Nephron (organoid): ENCODE measurements at regions not wholly inside any gene's neighbourhood (a gene's known extent, or its start where the extent isn't known, plus 50 kb on each side); places are given as distances from the start of the nearest gene placed in this dataset.

ENCODE experiments used
- H3K27ac Mint-ChIP-seq, 3 experiments: 2 replicates each; pipeline ENCODE4 v1.8.0; 2020; ENCODE audit warnings: mixed read lengths in 3 of 3, mild to moderate bottlenecking in 2 of 3, moderate library complexity in 1 of 3
- H3K27me3 Mint-ChIP-seq: 2 replicates; pipeline ENCODE4 v1.8.0; 2021; ENCODE audit warnings: low read depth, mild to moderate bottlenecking, moderate library complexity, mixed read lengths
- H3K36me3 Mint-ChIP-seq: 2 replicates; pipeline ENCODE4 v1.8.0; 2020; ENCODE audit warnings: low read depth, mixed read lengths
- H3K4me1 Mint-ChIP-seq: 2 replicates; pipeline ENCODE4 v1.8.0; 2020; ENCODE audit warnings: mixed read lengths
- H3K4me3 Mint-ChIP-seq, 3 experiments: 2 replicates each; pipeline ENCODE4 v1.8.0; 2020; ENCODE audit warnings: mild to moderate bottlenecking in 3 of 3, mixed read lengths in 3 of 3, moderate library complexity in 2 of 3
- H3K9me3 Mint-ChIP-seq: 2 replicates; pipeline ENCODE4 v1.8.0; 2020; ENCODE audit warnings: mixed read lengths
- TF ChIP-seq, protein P1 (sequence below), 3 experiments: fragments of 200-600 bp; sonication (generic); IDR thresholded peaks; one replicate each; pipeline ENCODE4 v1.5.0; 2021; ENCODE audit warnings: antibody characterized with exemption in 3 of 3; ENCODE audit not compliant: unreplicated experiment in 3 of 3

DNA sequence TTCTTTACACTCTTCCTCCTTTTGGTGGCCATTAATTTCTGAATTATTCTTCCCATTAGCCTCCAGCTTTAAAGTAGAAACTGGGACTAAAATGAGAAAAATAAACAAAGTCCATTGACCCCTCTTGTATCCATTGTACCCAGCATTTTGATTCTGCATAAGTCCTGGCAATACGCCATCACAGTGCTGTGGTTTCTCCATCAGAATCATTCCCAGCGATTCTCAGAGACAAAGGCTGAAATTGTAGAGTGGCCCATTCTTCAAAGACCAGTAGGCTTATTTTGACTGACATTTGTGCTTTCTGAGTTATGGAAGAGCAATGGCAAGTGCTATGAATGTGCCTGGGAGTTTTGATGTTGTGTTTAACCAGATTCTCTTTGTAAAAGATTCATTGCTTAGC is 199.3 kb upstream of the GALNT5 start:
- H3K4me1 Mint-ChIP-seq = no peaks in the 10 kb centered on the region
- no peak overlapping the region for H3K4me3 Mint-ChIP-seq
- TF ChIP-seq, protein P1, sequence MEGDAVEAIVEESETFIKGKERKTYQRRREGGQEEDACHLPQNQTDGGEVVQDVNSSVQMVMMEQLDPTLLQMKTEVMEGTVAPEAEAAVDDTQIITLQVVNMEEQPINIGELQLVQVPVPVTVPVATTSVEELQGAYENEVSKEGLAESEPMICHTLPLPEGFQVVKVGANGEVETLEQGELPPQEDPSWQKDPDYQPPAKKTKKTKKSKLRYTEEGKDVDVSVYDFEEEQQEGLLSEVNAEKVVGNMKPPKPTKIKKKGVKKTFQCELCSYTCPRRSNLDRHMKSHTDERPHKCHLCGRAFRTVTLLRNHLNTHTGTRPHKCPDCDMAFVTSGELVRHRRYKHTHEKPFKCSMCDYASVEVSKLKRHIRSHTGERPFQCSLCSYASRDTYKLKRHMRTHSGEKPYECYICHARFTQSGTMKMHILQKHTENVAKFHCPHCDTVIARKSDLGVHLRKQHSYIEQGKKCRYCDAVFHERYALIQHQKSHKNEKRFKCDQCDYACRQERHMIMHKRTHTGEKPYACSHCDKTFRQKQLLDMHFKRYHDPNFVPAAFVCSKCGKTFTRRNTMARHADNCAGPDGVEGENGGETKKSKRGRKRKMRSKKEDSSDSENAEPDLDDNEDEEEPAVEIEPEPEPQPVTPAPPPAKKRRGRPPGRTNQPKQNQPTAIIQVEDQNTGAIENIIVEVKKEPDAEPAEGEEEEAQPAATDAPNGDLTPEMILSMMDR (IDR thresholded peaks at IDR 0.05; ENCODE audit: unreplicated experiment in 3 of 3) = no peak
- no peaks in the 10 kb centered on the region for H3K27me3 Mint-ChIP-seq
- no peaks in the 10 kb centered on the region for H3K9me3 Mint-ChIP-seq
- H3K36me3 Mint-ChIP-seq = no peaks in the 10 kb centered on the region
- H3K27ac Mint-ChIP-seq = no peak overlapping the region

DNA sequence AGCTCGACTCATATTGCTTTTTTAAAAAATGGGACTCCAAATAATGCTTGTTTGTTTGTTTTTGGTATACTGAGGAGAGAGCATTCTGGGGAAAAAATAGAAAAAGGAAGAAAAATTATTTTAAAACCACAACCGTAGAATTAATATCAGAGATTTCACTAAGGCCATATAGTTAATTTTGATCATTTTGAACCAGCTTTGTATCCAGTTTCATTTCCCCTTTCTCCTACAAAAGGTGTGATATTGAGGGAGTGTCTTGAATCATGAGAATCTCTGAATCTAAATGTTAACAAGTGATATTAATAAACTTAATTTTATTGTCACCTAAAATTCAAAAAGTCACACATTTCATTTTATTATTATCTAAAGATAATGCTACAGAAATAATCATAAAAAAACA is 198.5 kb upstream of the GALNT5 start:
- H3K36me3 Mint-ChIP-seq = no peaks in the 10 kb centered on the region
- TF ChIP-seq, protein P1 (IDR thresholded peaks at IDR 0.05; ENCODE audit: unreplicated experiment in 3 of 3) = no peak
- no peaks in the 10 kb centered on the region for H3K4me1 Mint-ChIP-seq
- H3K27me3 Mint-ChIP-seq = no peaks in the 10 kb centered on the region
- H3K4me3 Mint-ChIP-seq = no peak overlapping the region
- H3K27ac Mint-ChIP-seq = no peak overlapping the region
- H3K9me3 Mint-ChIP-seq = no peaks in the 10 kb centered on the region

DNA sequence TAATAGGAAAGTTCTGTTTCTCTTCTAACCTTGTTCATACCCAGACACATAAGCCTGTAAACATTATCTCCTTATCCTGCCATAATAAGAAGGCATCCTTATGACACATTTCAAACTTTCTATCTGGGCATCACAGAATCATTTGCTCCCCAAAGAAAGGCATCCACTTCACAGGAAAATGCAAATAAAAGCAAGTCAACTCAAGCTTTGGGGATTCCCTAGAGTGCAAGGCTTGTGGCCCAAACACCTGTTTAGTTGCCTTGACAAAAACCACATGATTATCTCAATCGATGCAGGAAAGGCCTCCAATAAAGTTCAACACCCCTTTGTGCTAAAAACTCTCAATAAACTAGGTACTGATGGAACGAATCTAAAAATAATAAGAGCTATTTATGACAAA is 195.7 kb upstream of the GALNT5 start:
- Mint-ChIP-seq H3K27me3 (no peaks in the 10 kb centered on the region), H3K4me1 (no peaks in the 10 kb centered on the region), H3K27ac (no peak overlapping the region), H3K36me3 (no peaks in the 10 kb centered on the region), H3K9me3 (no peaks in the 10 kb centered on the region), H3K4me3 (no peak overlapping the region)
- TF ChIP-seq, protein P1 (IDR thresholded peaks at IDR 0.05; ENCODE audit: unreplicated experiment in 3 of 3) = no peak

DNA sequence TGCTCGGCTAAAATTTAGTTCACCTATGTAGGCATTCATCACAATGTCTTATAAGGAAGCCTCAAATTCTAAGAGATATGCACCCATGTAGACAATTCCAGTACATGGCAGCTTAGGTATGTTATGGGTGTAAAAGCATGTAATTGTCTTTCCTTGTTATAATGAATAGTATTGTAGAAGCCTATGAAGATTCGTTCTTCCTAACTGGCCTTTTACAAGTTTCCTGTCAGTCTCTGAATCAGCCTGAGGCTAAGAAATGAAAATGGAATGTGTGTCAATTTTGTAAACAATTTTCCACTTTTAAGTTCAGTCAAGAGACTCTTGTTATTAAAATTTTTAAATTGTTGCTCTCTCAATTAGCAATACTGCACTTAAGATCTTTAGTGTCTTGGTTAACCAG is 189.9 kb upstream of the GALNT5 start:
- H3K27ac Mint-ChIP-seq = no peak overlapping the region
- no peak overlapping the region for H3K4me3 Mint-ChIP-seq
- TF ChIP-seq, protein P1 (IDR thresholded peaks at IDR 0.05; ENCODE audit: unreplicated experiment in 3 of 3) = no peak
- H3K4me1 Mint-ChIP-seq = no peaks in the 10 kb centered on the region
- H3K27me3 Mint-ChIP-seq = no peaks in the 10 kb centered on the region
- peaks cover 5% of the 10 kb centered on the region for H3K9me3 Mint-ChIP-seq
- H3K36me3 Mint-ChIP-seq = no peaks in the 10 kb centered on the region

DNA sequence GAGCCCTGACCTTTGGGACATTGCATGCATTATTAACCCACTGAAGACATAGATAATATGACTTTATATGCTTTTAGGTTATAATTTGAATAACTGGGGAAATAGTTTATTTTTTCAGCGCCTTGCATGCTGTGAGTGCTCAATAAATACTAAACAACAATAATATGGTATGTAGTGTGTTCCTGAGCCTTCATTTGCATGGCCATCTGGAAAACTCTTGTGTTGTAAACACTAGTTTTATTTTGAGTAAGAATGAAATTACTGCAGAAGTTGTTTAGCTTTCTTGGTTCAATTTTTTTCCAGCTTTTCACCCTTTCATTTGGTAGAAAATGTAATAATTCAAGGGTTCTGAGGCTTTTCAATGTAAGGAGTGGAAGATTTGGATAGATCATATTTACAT is 189.3 kb upstream of the GALNT5 start:
- TF ChIP-seq, protein P1 (IDR thresholded peaks at IDR 0.05; ENCODE audit: unreplicated experiment in 3 of 3) = no peak
- no peaks in the 10 kb centered on the region for H3K36me3 Mint-ChIP-seq
- H3K4me3 Mint-ChIP-seq = no peak overlapping the region
- H3K27me3 Mint-ChIP-seq = no peaks in the 10 kb centered on the region
- no peak overlapping the region for H3K27ac Mint-ChIP-seq
- H3K9me3 Mint-ChIP-seq = peaks cover 5% of the 10 kb centered on the region
- no peaks in the 10 kb centered on the region for H3K4me1 Mint-ChIP-seq

DNA sequence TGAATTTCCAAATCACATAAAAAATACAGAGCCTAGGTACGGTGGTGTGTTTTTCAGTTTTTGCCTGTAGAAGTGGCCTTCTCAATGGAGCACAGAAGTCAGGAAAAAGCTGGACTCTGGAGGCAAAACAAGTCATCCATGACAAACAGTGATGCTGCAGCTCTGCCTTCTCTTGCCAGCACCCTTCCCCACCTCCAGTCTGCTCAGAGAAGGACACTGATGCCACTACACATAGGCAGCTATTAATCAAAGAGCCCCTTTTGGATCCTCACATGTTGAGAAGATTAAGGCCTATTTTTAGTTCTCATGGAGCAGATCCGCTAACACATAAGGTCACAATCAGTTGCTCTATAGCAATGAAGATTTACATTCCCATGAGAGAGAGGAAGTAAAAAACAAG is 181.6 kb upstream of the GALNT5 start:
- Mint-ChIP-seq H3K27me3 (no peaks in the 10 kb centered on the region), H3K4me3 (no peak overlapping the region), H3K4me1 (peaks cover 4% of the 10 kb centered on the region), H3K36me3 (no peaks in the 10 kb centered on the region), H3K27ac (no peak overlapping the region), H3K9me3 (peaks cover 5% of the 10 kb centered on the region)
- TF ChIP-seq, protein P1 (IDR thresholded peaks at IDR 0.05; ENCODE audit: unreplicated experiment in 3 of 3) = no peak
